Naive thymus-derived CD4-positive, alpha-beta T cell (primary cell): ENCODE measurements at regions not wholly inside any gene's neighbourhood (a gene's known extent, or its start where the extent isn't known, plus 50 kb on each side); places are given as distances from the start of the nearest gene placed in this dataset.

Experiments used
- ATAC-seq: fragments of 150-1000 bp; cut with Tn5 transposase; 2 replicates; pipeline ENCODE4 v1.10.0; 2021; ENCODE audit warnings: mild to moderate bottlenecking, moderate library complexity
- CTCF ChIA-PET: fragments of 350-600 bp; sonication (Branson Sonifier 250); formaldehyde crosslinking; loops from one replicate; lab custom pipeline; 2021; ENCODE audit warnings: antibody characterized with exemption; lab: Charles Lee
- POLR2A ChIA-PET: fragments of 350-600 bp; sonication (Branson Sonifier 250); formaldehyde crosslinking; loops from one replicate; lab custom pipeline; 2021; ENCODE audit warnings: antibody characterized with exemption, inconsistent platforms; lab: Charles Lee
- DNase-seq, 9 donors: peaks; one replicate each; pipeline versions ENCODE4 v3.0.0 to v3.0.0-alpha.2; 2020 to 2022; ENCODE audit warnings: mixed read lengths in 1 of 9
- H3K27ac ChIP-seq: one replicate; pipeline ENCODE4 v1.7.0; 2013; ENCODE audit warnings: mild to moderate bottlenecking, low read depth, low read length, moderate library complexity
- H3K27me3 ChIP-seq, 2 donors: one replicate each; pipeline ENCODE4 v1.7.0; 2013; ENCODE audit warnings: low read length in 2 of 2, mild to moderate bottlenecking in 2 of 2, moderate library complexity in 2 of 2; ENCODE audit not compliant: control insufficient read depth in 2 of 2, insufficient read depth in 2 of 2
- H3K36me3 ChIP-seq, 3 experiments: 1 replicate in 2 of 3; 2 replicates in 1 of 3; pipeline ENCODE4 v1.7.0; 2013; ENCODE audit warnings: low read length in 3 of 3, mild to moderate bottlenecking in 3 of 3, moderate library complexity in 1 of 3; ENCODE audit not compliant: insufficient read depth in 3 of 3, control insufficient read depth in 2 of 3
- H3K4me1 ChIP-seq, 2 donors: one replicate each; pipeline ENCODE4 v1.7.0; 2013; ENCODE audit warnings: low read length in 2 of 2, mild to moderate bottlenecking in 2 of 2, moderate library complexity in 1 of 2; ENCODE audit not compliant: control insufficient read depth in 2 of 2, insufficient read depth in 2 of 2
- H3K4me3 ChIP-seq: 2 replicates; pipeline ENCODE4 v1.7.0; 2013; ENCODE audit warnings: mild to moderate bottlenecking, low read length
- H3K9me3 ChIP-seq, 3 experiments: 1 replicate in 2 of 3; 2 replicates in 1 of 3; pipeline ENCODE4 v1.7.0; 2013; ENCODE audit warnings: low read length in 3 of 3; ENCODE audit not compliant: control insufficient read depth in 2 of 3
- H3K27ac Mint-ChIP-seq, 9 donors: one replicate each; pipeline ENCODE4 v1.8.0; 2020 to 2022; ENCODE audit warnings: mixed read lengths in 9 of 9, mild to moderate bottlenecking in 8 of 9, moderate library complexity in 5 of 9, inconsistent platforms in 2 of 9
- H3K27me3 Mint-ChIP-seq, 5 donors: one replicate each; pipeline ENCODE4 v1.8.0; 2021 to 2022; ENCODE audit warnings: mixed read lengths in 5 of 5, mild to moderate bottlenecking in 1 of 5
- H3K36me3 Mint-ChIP-seq, 5 donors: one replicate each; pipeline ENCODE4 v1.8.0; 2020 to 2022; ENCODE audit warnings: mixed read lengths in 5 of 5, mild to moderate bottlenecking in 3 of 5, inconsistent platforms in 1 of 5
- H3K4me1 Mint-ChIP-seq, 7 donors: one replicate each; pipeline ENCODE4 v1.8.0; 2020 to 2022; ENCODE audit warnings: mixed read lengths in 7 of 7, mild to moderate bottlenecking in 3 of 7, inconsistent platforms in 1 of 7
- H3K4me3 Mint-ChIP-seq, 10 donors: one replicate each; pipeline ENCODE4 v1.8.0; 2020 to 2022; ENCODE audit warnings: mild to moderate bottlenecking in 10 of 10, mixed read lengths in 10 of 10, moderate library complexity in 6 of 10, inconsistent platforms in 2 of 10
- H3K9me3 Mint-ChIP-seq, 11 donors: one replicate each; pipeline ENCODE4 v1.8.0; 2020 to 2022; ENCODE audit warnings: mixed read lengths in 11 of 11, mild to moderate bottlenecking in 4 of 11, inconsistent platforms in 1 of 11, moderate library complexity in 1 of 11
- intact Hi-C, 2 donors: fragments of 100-400 bp; cut with micrococcal nuclease; formaldehyde crosslinking; loops; one replicate each; pipeline ENCODE4 v1.15.1; 2023

- Mint-ChIP-seq H3K27me3 (peaks cover 0 to 30% (median 8%) of the 10 kb centered on the region in 5 donors), H3K4me3 (no peak overlapping the region), H3K27ac (no peak overlapping the region), H3K4me1 (no peaks in the 10 kb centered on the region), H3K36me3 (peaks cover 0 to 5% (median 0%) of the 10 kb centered on the region in 5 donors), H3K9me3 (peaks cover 0 to 17% (median 8%) of the 10 kb centered on the region in 11 donors)
- POLR2A ChIA-PET = no interaction called here
- Histone ChIP-seq H3K27me3 (no peaks in the 10 kb centered on the region), H3K4me3 (no peak overlapping the region), H3K36me3 (no peaks in the 10 kb centered on the region), H3K4me1 (no peaks in the 10 kb centered on the region), H3K27ac (no peak overlapping the region), H3K9me3 (no peaks in the 10 kb centered on the region)
- intact Hi-C loops = no loop called here
- CTCF ChIA-PET = no interaction called here
- DNase-seq (no peak), ATAC-seq (no peak)
Observed at GRCh38 chr19:29104605-29105241, 108.2 kb downstream of the UQCRFS1 start.

DNA sequence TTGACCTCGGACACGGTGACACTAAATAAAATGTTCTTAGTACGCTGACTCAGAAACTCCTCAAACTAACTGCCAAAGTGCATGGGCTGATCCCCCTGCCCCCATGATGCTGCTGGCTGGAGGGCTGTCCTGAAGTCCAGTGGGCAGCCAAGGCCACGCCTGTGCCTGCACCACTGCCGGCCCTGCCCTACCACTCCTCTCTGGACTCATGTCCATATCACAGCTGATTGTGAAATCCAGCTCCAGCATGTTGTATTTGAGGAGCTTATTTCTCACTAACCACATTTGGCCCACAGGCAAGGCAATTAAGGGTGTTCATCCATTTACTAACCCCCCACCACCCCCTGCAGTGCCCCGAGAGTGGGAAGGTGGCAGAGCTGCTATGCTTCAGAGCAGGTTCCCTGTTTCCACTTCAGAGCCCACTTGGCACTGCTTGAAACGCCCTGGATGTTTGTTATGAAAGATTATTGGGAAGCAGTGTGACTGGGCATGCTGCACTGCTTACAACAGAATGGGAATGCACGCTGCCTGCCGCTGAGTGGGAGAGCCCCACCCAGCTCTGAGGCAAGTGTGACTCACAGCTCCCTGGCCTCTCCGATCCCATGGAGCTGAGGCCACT is 114.0 kb downstream of the UQCRFS1 start:
- POLR2A ChIA-PET = no interaction called here
- CTCF ChIA-PET = no interaction called here

GRCh38 chr19:29098091-29098490 is 114.9 kb downstream of the UQCRFS1 start:
- H3K36me3 ChIP-seq = no peaks in the 10 kb centered on the region
- H3K4me3 ChIP-seq = no peak overlapping the region
- no peak overlapping the region for H3K27ac ChIP-seq
- POLR2A ChIA-PET = no interaction called here
- ATAC-seq (no peak), DNase-seq (no peak)
- Mint-ChIP-seq H3K4me3 (no peak overlapping the region), H3K27ac (no peak overlapping the region), H3K27me3 (peaks cover 0 to 32% (median 8%) of the 10 kb centered on the region in 5 donors), H3K4me1 (no peaks in the 10 kb centered on the region), H3K36me3 (peaks cover 0 to 5% (median 0%) of the 10 kb centered on the region in 5 donors), H3K9me3 (peaks cover 0 to 20% (median 6%) of the 10 kb centered on the region in 11 donors)
- H3K9me3 ChIP-seq = no peaks in the 10 kb centered on the region
- CTCF ChIA-PET = no interaction called here
- no peaks in the 10 kb centered on the region for H3K4me1 ChIP-seq
- H3K27me3 ChIP-seq = no peaks in the 10 kb centered on the region
- intact Hi-C loops = no loop called here

More for the DNA sequence above, 114.0 kb downstream of the UQCRFS1 start:
- Mint-ChIP-seq H3K4me1 (no peaks in the 10 kb centered on the region), H3K27ac (no peak overlapping the region), H3K4me3 (no peak overlapping the region), H3K9me3 (peaks cover 0 to 20% (median 8%) of the 10 kb centered on the region in 11 donors), H3K36me3 (peaks cover 0 to 5% (median 0%) of the 10 kb centered on the region in 5 donors), H3K27me3 (peaks cover 0 to 35% (median 8%) of the 10 kb centered on the region in 5 donors)
- intact Hi-C loops = no loop called here
- Histone ChIP-seq H3K27ac (no peak overlapping the region), H3K36me3 (no peaks in the 10 kb centered on the region), H3K4me3 (no peak overlapping the region), H3K27me3 (no peaks in the 10 kb centered on the region), H3K9me3 (no peaks in the 10 kb centered on the region), H3K4me1 (no peaks in the 10 kb centered on the region)
- ATAC-seq (no peak), DNase-seq (no peak)

- Histone ChIP-seq H3K36me3 (no peaks in the 10 kb centered on the region), H3K27me3 (no peaks in the 10 kb centered on the region), H3K27ac (no peak overlapping the region), H3K9me3 (no peaks in the 10 kb centered on the region), H3K4me3 (no peak overlapping the region), H3K4me1 (no peaks in the 10 kb centered on the region)
- DNase-seq = no peak
- Mint-ChIP-seq H3K36me3 (peaks cover 0 to 5% (median 0%) of the 10 kb centered on the region in 5 donors), H3K9me3 (peaks cover 0 to 13% (median 3%) of the 10 kb centered on the region in 11 donors), H3K27me3 (peaks cover 0 to 22% (median 3%) of the 10 kb centered on the region in 5 donors), H3K27ac (no peak overlapping the region), H3K4me1 (no peaks in the 10 kb centered on the region), H3K4me3 (no peak overlapping the region)
- ChIA-PET CTCF (no interaction called here), POLR2A (no interaction called here)
- intact Hi-C loops = no loop called here
- no peak for ATAC-seq
Observed at GRCh38 chr19:29096896-29097295, 116.1 kb downstream of the UQCRFS1 start.

GRCh38 chr19:29093553-29093908 is 119.4 kb downstream of the UQCRFS1 start:
- DNase-seq (no peak), ATAC-seq (no peak)
- Histone ChIP-seq H3K36me3 (no peaks in the 10 kb centered on the region), H3K27ac (no peak overlapping the region), H3K27me3 (no peaks in the 10 kb centered on the region), H3K4me3 (no peak overlapping the region), H3K9me3 (no peaks in the 10 kb centered on the region), H3K4me1 (no peaks in the 10 kb centered on the region)
- Mint-ChIP-seq H3K27ac (no peak overlapping the region), H3K36me3 (no peaks in the 10 kb centered on the region), H3K9me3 (peaks cover 0 to 3% (median 0%) of the 10 kb centered on the region in 11 donors), H3K4me3 (no peak overlapping the region), H3K4me1 (no peaks in the 10 kb centered on the region), H3K27me3 (peaks cover 0 to 3% (median 0%) of the 10 kb centered on the region in 5 donors)
- ChIA-PET POLR2A (no interaction called here), CTCF (no interaction called here)
- intact Hi-C loops = no loop called here

GRCh38 chr19:29092712-29093552 is 120.0 kb downstream of the UQCRFS1 start:
- Mint-ChIP-seq H3K27me3 (peaks cover 0 to 1% (median 0%) of the 10 kb centered on the region in 5 donors), H3K4me3 (no peak overlapping the region), H3K4me1 (no peaks in the 10 kb centered on the region), H3K27ac (no peak overlapping the region), H3K9me3 (peaks cover 0 to 3% (median 0%) of the 10 kb centered on the region in 11 donors), H3K36me3 (no peaks in the 10 kb centered on the region)
- Histone ChIP-seq H3K27me3 (no peaks in the 10 kb centered on the region), H3K4me3 (no peak overlapping the region), H3K36me3 (no peaks in the 10 kb centered on the region), H3K27ac (no peak overlapping the region), H3K4me1 (no peaks in the 10 kb centered on the region), H3K9me3 (no peaks in the 10 kb centered on the region)
- intact Hi-C loops = no loop called here
- CTCF ChIA-PET = no interaction called here
- POLR2A ChIA-PET = no interaction called here
- no peak for DNase-seq
- ATAC-seq = no peak
